WTC11 (cell line): ENCODE measurements at regions not wholly inside any gene's neighbourhood (a gene's known extent, or its start where the extent isn't known, plus 50 kb on each side); places are given as distances from the start of the nearest gene placed in this dataset.

Experiments used
- ATAC-seq: fragments of 200-7000 bp; cut with Tn5 transposase; 2 replicates; pipeline ENCODE4 v1.10.0; 2021; ENCODE audit warnings: mild to moderate bottlenecking, moderate library complexity
- CTCF ChIA-PET: fragments of 300-600 bp; sonication (Branson Sonifier 250); formaldehyde crosslinking; loops from one replicate; lab custom pipeline; 2021; ENCODE audit warnings: antibody characterized with exemption; lab: Charles Lee
- POLR2A ChIA-PET: fragments of 350-600 bp; sonication (Branson Sonifier 250); formaldehyde crosslinking; loops from one replicate; lab custom pipeline; 2021; ENCODE audit warnings: antibody characterized with exemption; lab: Charles Lee
- DNase-seq: peaks from one replicate; pipeline ENCODE4 v3.0.0; 2021; ENCODE audit warnings: low spot score
- H3K27ac Mint-ChIP-seq: 2 replicates; pipeline ENCODE4 v1.8.0; 2021; ENCODE audit warnings: mixed read lengths
- H3K27me3 Mint-ChIP-seq: 2 replicates; pipeline ENCODE4 v1.8.0; 2021; ENCODE audit warnings: low read depth, mild to moderate bottlenecking, moderate library complexity, mixed read lengths
- H3K36me3 Mint-ChIP-seq: 2 replicates; pipeline ENCODE4 v1.8.0; 2021; ENCODE audit warnings: mixed read lengths
- H3K4me1 Mint-ChIP-seq: 2 replicates; pipeline ENCODE4 v1.8.0; 2022; ENCODE audit warnings: mixed read lengths
- H3K4me3 Mint-ChIP-seq: 2 replicates; pipeline ENCODE4 v1.8.0; 2021; ENCODE audit warnings: mild to moderate bottlenecking, moderate library complexity, mixed read lengths
- H3K9me3 Mint-ChIP-seq: 2 replicates; pipeline ENCODE4 v1.8.0; 2021; ENCODE audit warnings: mixed read lengths
- AR ChIP-seq: fragments of 250-450 bp; sonication (Bioruptor Pico); IDR thresholded peaks from 2 replicates; pipeline ENCODE4 v1.9.0; 2021; ENCODE audit warnings: mild to moderate bottlenecking
- ATF3 ChIP-seq: sonication (generic); formaldehyde crosslinking; conservative IDR thresholded peaks from 2 replicates; pipeline ENCODE4 v1.8.1; 2022; ENCODE audit warnings: mild to moderate bottlenecking, missing genetic modification reagents
- E2F4 ChIP-seq: sonication (generic); formaldehyde crosslinking; IDR thresholded peaks from 2 replicates; pipeline ENCODE4 v1.8.1; 2022; ENCODE audit warnings: low read depth, mild to moderate bottlenecking, moderate library complexity, missing genetic modification reagents, borderline replicate concordance
- EMX1 ChIP-seq: fragments of 250-450 bp; sonication (Bioruptor Pico); IDR thresholded peaks from 2 replicates; pipeline ENCODE4 v1.8.0; 2021; ENCODE audit warnings: mild to moderate bottlenecking
- FOXJ3 ChIP-seq: sonication (generic); formaldehyde crosslinking; IDR thresholded peaks from 2 replicates; pipeline ENCODE4 v1.9.0; 2021; ENCODE audit warnings: missing genetic modification reagents, mild to moderate bottlenecking, borderline replicate concordance
- FOXK1 ChIP-seq: sonication (generic); formaldehyde crosslinking; IDR thresholded peaks from 2 replicates; pipeline ENCODE4 v1.8.0; 2022; ENCODE audit warnings: mild to moderate bottlenecking, moderate library complexity, missing genetic modification reagents
- NFATC4 ChIP-seq: fragments of 250-450 bp; sonication (Bioruptor Pico); IDR thresholded peaks from 2 replicates; pipeline ENCODE4 v1.9.0; 2021; ENCODE audit warnings: mild to moderate bottlenecking
- NR1H2 ChIP-seq: sonication (generic); formaldehyde crosslinking; IDR thresholded peaks from 2 replicates; pipeline ENCODE4 v1.9.0; 2021; ENCODE audit warnings: mild to moderate bottlenecking, moderate library complexity, missing genetic modification reagents
- NR2C2 ChIP-seq: sonication (generic); formaldehyde crosslinking; IDR thresholded peaks from 2 replicates; pipeline ENCODE4 v1.8.0; 2022; ENCODE audit warnings: mild to moderate bottlenecking, missing genetic modification reagents
- OVOL2 ChIP-seq: fragments of 250-450 bp; sonication (Bioruptor Pico); IDR thresholded peaks from 2 replicates; pipeline ENCODE4 v1.9.0; 2021; ENCODE audit warnings: mild to moderate bottlenecking, borderline replicate concordance
- PRDM15 ChIP-seq: sonication (generic); formaldehyde crosslinking; IDR thresholded peaks from 2 replicates; pipeline ENCODE4 v1.8.0; 2022; ENCODE audit warnings: missing genetic modification reagents
- RORB ChIP-seq: fragments of 250-450 bp; sonication (Bioruptor Pico); IDR thresholded peaks from 2 replicates; pipeline ENCODE4 v1.9.0; 2021; ENCODE audit warnings: mild to moderate bottlenecking
- TCF7 ChIP-seq: sonication (generic); formaldehyde crosslinking; IDR thresholded peaks from 2 replicates; pipeline ENCODE4 v1.8.0; 2022; ENCODE audit warnings: mild to moderate bottlenecking, low read depth, missing genetic modification reagents, moderate library complexity
- TEAD1 ChIP-seq: sonication (generic); formaldehyde crosslinking; IDR thresholded peaks from 2 replicates; pipeline ENCODE4 v1.8.0; 2022; ENCODE audit warnings: mild to moderate bottlenecking, missing genetic modification reagents
- USF1 ChIP-seq: sonication (generic); formaldehyde crosslinking; IDR thresholded peaks from 2 replicates; pipeline ENCODE4 v1.8.0; 2022; ENCODE audit warnings: mild to moderate bottlenecking, missing genetic modification reagents
- ZNF138 ChIP-seq: sonication (generic); formaldehyde crosslinking; conservative IDR thresholded peaks from 2 replicates; pipeline ENCODE4 v1.8.1; 2022; ENCODE audit warnings: mild to moderate bottlenecking, moderate library complexity, missing genetic modification reagents
- ZNF232 ChIP-seq: sonication (generic); formaldehyde crosslinking; IDR thresholded peaks from 2 replicates; pipeline ENCODE4 v1.8.0; 2022; ENCODE audit warnings: mild to moderate bottlenecking, missing genetic modification reagents
- ZNF317 ChIP-seq: sonication (generic); formaldehyde crosslinking; IDR thresholded peaks from 2 replicates; pipeline ENCODE4 v1.8.1; 2023; ENCODE audit warnings: low read depth, mild to moderate bottlenecking, moderate library complexity, missing genetic modification reagents, borderline replicate concordance
- ZNF425 ChIP-seq: fragments of 250-450 bp; sonication (Bioruptor Pico); conservative IDR thresholded peaks from 2 replicates; pipeline ENCODE4 v1.9.0; 2021; ENCODE audit warnings: mild to moderate bottlenecking
- ZNF512 ChIP-seq: sonication (generic); formaldehyde crosslinking; IDR thresholded peaks from 2 replicates; pipeline ENCODE4 v1.8.1; 2022; ENCODE audit warnings: missing genetic modification reagents, borderline replicate concordance

- ATAC-seq = no peak
- POLR2A ChIA-PET = no interaction called here
- no peaks in the 10 kb centered on the region; the same call in 1 of the 2 replicates for H3K27me3 Mint-ChIP-seq
These were observed 110.3 kb upstream of the PCSK5 start for GRCh38 chr9:75780185-75780584.

More at GRCh38 chr9:75780185-75780584, 110.3 kb upstream of the PCSK5 start:
- no peak for DNase-seq
- Mint-ChIP-seq H3K4me1 (no peaks in the 10 kb centered on the region), H3K27ac (no peak overlapping the region), H3K9me3 (peaks cover 4% of the 10 kb centered on the region), H3K36me3 (no peaks in the 10 kb centered on the region), H3K4me3 (no peak overlapping the region)
- TF ChIP-seq ZNF512 (no peak), NR2C2 (no peak), USF1 (no peak), ZNF317 (no peak), FOXK1 (CRISPR knock-in tag) (no peak), FOXJ3 (no peak), EMX1 (no peak), TCF7 (CRISPR knock-in tag) (no peak), ATF3 (CRISPR knock-in tag) (no peak), OVOL2 (CRISPR knock-in tag) (no peak), NR1H2 (CRISPR knock-in tag) (no peak), AR (CRISPR knock-in tag) (no peak), TEAD1 (CRISPR knock-in tag) (no peak), RORB (no peak), E2F4 (CRISPR knock-in tag) (no peak), NFATC4 (CRISPR knock-in tag) (no peak), PRDM15 (no peak), ZNF232 (CRISPR knock-in tag) (no peak), ZNF138 (CRISPR knock-in tag) (no peak), ZNF425 (CRISPR knock-in tag) (no peak)
- CTCF ChIA-PET = no interaction called here
